Limb (tissue), 2 donors: ENCODE measurements at regions not wholly inside any gene's neighbourhood (a gene's known extent, or its start where the extent isn't known, plus 50 kb on each side); places are given as distances from the start of the nearest gene placed in this dataset.

Source experiments
- DNase-seq, 2 donors: peaks; one replicate each; pipeline ENCODE4 v3.0.0-alpha.2; 2016; ENCODE audit errors: extremely low spot score in 2 of 2

GRCh38 chr3:64318668-64319271, 93.5 kb upstream of the PRICKLE2 start:
- DNase-seq = no peak

DNA sequence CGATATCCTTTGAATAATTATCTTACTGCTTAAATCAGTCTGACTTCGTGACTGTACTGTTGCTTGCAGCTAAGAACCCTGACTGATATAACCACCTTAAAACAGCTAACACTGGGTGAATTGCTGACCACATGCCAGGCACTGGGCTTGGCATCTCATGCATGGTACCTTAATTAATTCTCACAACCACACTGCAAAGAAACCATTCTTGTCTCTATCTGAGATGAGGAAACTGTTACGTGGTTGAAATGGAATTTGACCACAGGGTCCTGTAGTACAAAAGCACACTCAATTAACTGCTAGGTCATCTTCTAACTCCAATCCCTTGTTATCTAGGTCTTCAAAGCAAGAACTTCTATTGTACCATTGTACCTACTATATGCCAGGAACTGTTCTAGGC, 92.7 kb upstream of the PRICKLE2 start:
- DNase-seq = no peak

- DNase-seq = no peak
These were observed 91.7 kb upstream of the PRICKLE2 start for GRCh38 chr3:64316971-64317370.

- no peak for DNase-seq
These were observed 86.3 kb upstream of the PRICKLE2 start for GRCh38 chr3:64311424-64312061.

GRCh38 chr3:64308931-64309330, 83.7 kb upstream of the PRICKLE2 start:
- DNase-seq = no peak

DNA sequence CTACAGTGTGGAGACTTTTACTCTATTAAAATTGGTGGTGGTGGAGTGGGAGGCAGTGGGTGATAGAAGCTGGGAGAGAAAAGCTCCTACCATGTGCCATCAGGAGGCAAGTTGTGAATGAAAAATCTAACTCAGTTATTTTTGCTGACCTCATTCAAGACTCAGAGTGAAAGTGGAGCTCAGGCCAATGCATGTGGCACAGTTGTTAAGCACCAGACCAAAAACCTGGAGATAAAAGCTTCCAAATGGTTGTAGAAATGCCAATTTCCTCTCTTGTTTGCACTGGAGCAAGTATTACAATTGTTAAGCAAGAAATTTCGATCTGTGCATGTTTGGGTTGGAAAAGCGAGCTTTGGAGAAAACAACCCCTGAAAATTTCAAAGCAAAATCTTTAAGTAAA, 81.5 kb upstream of the PRICKLE2 start:
- no peak for DNase-seq

GRCh38 chr3:64305731-64306130, 80.5 kb upstream of the PRICKLE2 start:
- DNase-seq = no peak

GRCh38 chr3:64304828-64305410, 79.7 kb upstream of the PRICKLE2 start:
- DNase-seq = no peak

GRCh38 chr3:64303881-64304280, 78.6 kb upstream of the PRICKLE2 start:
- DNase-seq = no peak

DNA sequence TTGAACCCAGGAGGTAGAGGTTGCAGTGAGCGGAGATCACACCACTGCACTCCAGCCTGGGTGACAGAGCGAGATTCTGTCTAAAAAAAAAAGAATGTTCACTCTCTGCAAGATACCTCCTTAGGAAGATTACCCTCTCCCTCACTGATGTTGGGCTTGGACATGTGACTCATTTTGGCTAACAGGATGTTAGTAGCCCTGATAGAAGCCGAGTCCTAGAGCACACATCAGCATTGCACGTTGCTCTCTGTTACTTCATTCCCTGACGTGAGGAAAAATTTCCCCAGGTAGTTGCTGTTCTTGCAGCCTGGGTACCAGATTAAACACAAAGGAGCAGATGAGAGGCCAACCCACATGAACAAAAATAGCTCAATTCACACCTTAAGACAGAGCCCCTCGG, 78.1 kb upstream of the PRICKLE2 start:
- no peak for DNase-seq

DNA sequence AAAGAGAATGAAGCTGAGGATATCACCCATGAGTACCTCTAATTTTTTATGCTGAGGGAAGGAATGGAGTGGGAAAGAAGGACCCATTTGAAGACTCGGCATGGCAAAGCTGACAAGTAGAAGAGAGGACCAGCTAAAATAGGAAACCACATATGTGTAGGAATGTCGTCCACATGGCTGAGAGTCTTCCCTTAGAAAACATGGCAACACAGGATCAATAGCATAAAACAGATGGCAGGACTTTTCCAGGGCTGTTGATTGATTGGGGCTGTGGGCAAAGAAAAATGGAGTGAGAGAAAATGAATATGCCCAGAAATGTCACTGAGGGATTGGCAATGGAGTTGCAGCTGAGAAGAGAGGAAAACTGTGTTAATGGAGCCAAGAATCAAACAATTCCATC, 76.2 kb upstream of the PRICKLE2 start:
- no peak for DNase-seq

DNA sequence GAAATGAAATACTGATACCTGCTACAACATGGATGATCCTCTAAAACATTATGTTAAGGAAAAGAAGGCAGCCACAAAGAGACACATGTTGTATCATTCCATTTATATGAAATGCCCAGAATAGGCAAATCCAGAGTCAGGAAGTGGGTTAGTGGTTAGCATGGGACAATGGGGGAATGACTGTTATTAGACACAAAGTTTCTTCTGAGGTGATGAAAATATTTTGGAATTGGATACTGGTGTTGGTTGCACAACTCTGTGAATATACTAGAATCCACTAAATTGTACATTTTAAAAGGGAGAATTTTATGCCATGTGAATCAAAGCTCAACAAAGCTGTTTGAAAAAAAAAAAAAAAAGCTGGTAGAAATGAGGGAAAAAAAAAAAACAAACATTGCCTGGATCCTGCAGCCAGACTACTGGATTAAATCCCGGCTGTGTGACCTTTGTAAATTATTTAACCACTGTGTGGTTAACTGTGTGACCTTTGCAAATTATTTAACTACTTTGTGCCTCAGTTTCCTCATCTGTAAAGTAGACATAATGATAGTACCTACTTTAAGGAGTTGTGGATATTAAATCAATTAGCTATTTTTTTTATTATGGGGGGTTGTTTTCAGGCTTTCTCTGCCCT, 75.6 kb upstream of the PRICKLE2 start:
- no peak for DNase-seq

DNA sequence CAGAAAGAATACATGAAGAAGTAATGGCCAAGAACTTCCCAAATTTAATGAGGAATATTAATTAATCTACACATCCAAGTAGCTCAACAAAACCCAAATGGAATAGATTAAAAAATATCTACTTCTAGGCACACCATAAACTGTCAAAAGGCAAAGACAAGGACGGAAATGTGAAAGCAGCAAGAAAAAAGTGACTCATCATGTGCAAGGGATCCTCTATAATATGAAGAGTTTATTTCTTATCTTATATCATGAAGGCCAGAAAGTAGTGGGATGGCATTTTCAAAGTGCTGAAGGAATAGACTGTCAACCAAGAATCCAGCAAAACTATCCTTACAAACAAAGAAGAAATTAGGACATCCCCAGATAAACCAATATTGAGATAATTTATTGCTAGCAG, 73.9 kb upstream of the PRICKLE2 start:
- DNase-seq = no peak

DNA sequence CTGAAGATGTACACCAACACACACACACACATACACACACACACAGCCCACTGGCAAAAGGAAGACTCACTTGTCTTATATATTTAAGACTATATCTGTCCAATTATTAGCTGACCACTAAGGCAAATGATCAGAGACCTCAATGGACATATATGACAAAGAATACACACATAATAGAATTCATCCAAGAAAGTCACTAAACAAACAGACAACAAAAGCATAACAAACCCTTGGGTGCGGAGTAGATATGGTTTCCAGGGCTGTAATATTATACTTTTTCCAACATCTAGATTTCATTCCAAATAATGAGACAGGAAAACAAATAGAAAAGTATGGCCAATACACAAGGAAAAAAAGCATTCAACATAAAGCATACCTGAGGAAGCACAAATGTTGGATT, 72.3 kb upstream of the PRICKLE2 start:
- DNase-seq = no peak

GRCh38 chr3:64295594-64295993, 70.3 kb upstream of the PRICKLE2 start:
- no peak for DNase-seq

- no peak for DNase-seq
These were observed 69.5 kb upstream of the PRICKLE2 start for GRCh38 chr3:64294771-64295170.

DNA sequence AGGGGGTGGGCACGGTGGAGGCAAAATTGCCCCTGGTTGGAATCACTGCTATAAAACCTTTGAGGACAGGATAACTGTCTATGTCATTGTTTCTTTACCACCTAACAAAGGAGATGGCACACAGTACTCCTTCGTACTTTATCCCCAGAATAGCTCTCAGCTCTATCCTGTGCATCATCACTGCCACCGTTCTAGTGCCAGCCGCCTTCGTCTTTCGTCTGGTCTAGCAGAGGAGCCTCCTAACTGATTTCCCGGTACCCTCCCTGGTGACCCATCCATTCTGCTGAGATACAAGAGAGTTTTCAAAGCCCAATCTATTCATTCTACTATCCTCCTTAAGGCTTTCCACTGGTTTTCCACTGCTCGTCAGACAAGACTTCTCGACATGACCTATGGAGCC, 67.9 kb upstream of the PRICKLE2 start:
- DNase-seq = no peak

DNA sequence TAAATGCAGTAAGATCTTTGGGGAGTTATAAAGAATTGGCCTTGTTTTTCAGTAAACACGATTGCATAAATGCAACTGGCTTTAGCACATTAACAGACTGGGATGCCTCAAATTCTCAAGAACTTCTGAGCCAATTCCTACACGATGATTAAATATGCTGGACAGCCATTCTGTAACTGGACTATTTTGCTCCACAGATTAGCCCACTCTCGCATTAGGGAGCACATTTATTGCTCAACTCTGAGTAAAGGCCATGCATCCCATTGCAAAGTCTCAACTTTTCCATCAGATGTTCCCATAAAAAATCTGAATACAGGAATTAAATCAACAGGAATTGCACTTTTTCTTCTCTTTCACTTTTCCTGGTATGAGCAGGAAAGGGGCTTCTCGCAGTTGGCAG, 66.7 kb upstream of the PRICKLE2 start:
- no peak for DNase-seq

GRCh38 chr3:64291345-64291744, 66.1 kb upstream of the PRICKLE2 start:
- no peak for DNase-seq

DNA sequence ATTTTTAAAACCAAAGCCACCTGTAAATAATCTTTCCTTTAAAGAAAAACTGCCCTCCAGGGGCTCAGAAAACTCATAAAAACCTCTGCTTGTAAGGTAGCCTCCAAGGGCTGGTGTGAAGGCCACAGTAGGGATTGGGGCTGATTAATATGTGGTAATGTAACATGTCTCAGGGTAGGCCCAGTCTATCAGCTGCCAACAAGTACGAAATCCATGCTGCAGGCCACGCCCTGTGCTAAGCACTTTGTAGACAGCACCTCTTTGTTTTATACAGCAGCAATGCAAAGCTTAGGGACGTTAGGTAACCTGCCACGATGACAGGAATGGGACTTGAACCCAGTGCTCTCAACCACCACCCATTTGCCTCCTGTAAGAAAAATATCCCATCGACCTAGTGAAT, 65.6 kb upstream of the PRICKLE2 start:
- no peak for DNase-seq

DNA sequence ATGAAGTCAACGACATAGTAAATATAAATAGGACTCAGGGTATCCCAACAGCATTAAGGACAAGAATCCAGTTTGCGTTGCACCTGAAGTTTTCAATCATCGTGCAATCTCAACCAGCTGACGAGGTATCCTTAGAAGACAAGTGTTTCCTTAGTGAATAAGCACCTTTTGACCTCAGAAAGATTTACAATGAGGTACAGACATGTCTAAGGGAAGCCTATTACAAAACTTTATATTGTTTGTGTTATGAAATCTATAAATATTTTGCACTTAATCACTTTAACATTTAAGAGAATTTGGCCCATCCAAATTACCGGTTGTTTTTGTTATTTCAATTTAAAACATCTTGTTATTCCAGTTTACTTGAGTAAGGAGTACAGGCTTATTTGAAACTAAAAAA, 64.9 kb upstream of the PRICKLE2 start:
- no peak for DNase-seq

- no peak for DNase-seq
These were observed 64.4 kb upstream of the PRICKLE2 start for GRCh38 chr3:64289622-64290021.

DNA sequence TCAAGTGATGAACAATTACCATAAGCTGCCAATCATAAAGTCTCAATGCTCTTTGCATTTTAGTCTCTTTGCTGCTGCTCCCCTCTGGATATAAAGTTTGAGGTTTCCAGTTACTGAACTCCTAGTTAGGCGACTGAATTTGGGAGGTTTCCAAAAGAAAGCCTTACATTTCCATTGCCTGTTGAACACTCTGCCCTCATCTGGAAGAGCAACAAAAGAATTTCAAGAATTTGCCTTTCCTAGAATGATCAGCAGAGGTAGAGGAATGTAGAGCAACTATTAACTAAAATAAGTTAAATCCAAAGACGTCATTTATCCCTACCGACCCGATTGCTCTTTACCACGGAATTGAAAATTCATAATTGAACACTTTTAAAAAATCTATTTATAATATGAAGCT, 53.4 kb upstream of the PRICKLE2 start:
- no peak for DNase-seq
